GM12865 (cell line): ENCODE measurements at regions not wholly inside any gene's neighbourhood (a gene's known extent, or its start where the extent isn't known, plus 50 kb on each side); places are given as distances from the start of the nearest gene placed in this dataset.

Experiments
- DNase-seq: peaks from one replicate; pipeline ENCODE4 v3.0.0; 2010; ENCODE audit warnings: low read depth
- H3K4me3 ChIP-seq: 2 replicates; pipeline ENCODE4 v1.5.1; 2011; ENCODE audit warnings: mild to moderate bottlenecking, low read depth, low read length, control low read depth
- TF ChIP-seq, protein P1 (sequence below): IDR thresholded peaks from 2 replicates; pipeline ENCODE4 v1.5.1; 2011; ENCODE audit warnings: low read length, control low read depth, low read depth, inconsistent platforms; ENCODE audit not compliant: insufficient read depth; ENCODE audit errors: missing control alignments

- DNase-seq, result no peak
- H3K4me3 ChIP-seq, result no peak overlapping the region
- TF ChIP-seq, protein P1, sequence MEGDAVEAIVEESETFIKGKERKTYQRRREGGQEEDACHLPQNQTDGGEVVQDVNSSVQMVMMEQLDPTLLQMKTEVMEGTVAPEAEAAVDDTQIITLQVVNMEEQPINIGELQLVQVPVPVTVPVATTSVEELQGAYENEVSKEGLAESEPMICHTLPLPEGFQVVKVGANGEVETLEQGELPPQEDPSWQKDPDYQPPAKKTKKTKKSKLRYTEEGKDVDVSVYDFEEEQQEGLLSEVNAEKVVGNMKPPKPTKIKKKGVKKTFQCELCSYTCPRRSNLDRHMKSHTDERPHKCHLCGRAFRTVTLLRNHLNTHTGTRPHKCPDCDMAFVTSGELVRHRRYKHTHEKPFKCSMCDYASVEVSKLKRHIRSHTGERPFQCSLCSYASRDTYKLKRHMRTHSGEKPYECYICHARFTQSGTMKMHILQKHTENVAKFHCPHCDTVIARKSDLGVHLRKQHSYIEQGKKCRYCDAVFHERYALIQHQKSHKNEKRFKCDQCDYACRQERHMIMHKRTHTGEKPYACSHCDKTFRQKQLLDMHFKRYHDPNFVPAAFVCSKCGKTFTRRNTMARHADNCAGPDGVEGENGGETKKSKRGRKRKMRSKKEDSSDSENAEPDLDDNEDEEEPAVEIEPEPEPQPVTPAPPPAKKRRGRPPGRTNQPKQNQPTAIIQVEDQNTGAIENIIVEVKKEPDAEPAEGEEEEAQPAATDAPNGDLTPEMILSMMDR, result no peak
Measured at GRCh38 chr18:6666012-6666685, 63.4 kb upstream of the ARHGAP28 start.

DNA sequence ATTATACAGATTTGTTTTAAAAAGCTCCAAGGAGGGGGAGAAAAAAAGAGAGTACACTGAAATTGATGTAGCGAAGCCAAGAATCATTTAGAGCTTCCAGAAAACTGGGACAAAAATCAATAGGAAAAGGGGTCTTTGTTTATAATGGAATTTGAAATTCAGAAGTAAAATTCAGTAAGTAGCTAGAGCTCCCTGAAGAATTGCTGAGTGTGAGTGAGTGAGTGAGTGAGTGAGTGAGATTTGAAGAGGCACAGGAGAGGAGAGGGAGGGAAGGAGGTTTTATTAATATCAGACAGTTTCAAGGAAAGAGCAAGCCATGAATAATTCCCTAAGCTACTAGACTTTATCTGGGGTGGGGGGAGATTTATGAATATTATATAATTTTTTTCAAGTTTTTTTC lies 60.7 kb upstream of the ARHGAP28 start:
- DNase-seq, result no peak
- TF ChIP-seq, protein P1, result no peak
- no peak overlapping the region for H3K4me3 ChIP-seq

DNA sequence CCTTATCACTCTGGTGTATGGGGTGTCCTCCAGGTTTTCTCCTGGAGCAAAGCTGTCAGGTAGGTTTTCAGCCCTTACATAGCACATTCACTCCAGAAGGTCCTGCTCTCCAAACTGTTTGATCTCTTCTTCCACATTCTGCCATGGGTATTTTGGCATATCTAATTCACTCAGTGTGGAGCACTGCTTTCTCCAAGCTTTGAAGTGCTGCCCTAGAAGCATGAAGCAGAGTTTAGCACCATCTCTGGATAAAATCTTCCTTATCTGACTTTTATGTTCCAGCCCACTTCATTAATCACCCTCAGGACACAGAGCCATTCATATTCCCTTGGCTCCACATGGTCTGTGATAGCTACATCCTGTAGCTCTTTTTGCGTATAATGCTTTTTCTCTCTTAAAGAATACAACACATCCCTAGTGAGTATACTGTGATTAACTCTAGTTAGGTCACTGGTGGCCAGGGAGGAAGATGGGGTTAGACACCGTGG lies 56.7 kb upstream of the ARHGAP28 start:
- TF ChIP-seq, protein P1, result no peak
- no peak for DNase-seq
- H3K4me3 ChIP-seq, result no peak overlapping the region

- DNase-seq, result no peak
- H3K4me3 ChIP-seq, result no peak overlapping the region
- TF ChIP-seq, protein P1, result no peak
Measured at GRCh38 chr18:6677086-6677485, 52.4 kb upstream of the ARHGAP28 start.

GRCh38 chr18:6679201-6679600 lies 50.3 kb upstream of the ARHGAP28 start:
- DNase-seq, result no peak
- TF ChIP-seq, protein P1, result no peak
- no peak overlapping the region for H3K4me3 ChIP-seq
